ENCODE measurements at regions not wholly inside any gene's neighbourhood (a gene's known extent, or its start where the extent isn't known, plus 50 kb on each side); places are given as distances from the start of the nearest gene placed in this dataset.
"Not testable (repeated sequence)": the region's sequence is repeated elsewhere in the genome, so short reads cannot be mapped to it uniquely, and the experiment has no call there.

- DNase-seq = no peak
These were observed 372.1 kb upstream of the FAR2 start for GRCh38 chr12:28776913-28777422.

- no peak for DNase-seq
These were observed 371.3 kb upstream of the FAR2 start for GRCh38 chr12:28777603-28778365.

- DNase-seq = no peak
These were observed 369.0 kb upstream of the FAR2 start for GRCh38 chr12:28780096-28780495.

GRCh38 chr12:28780960-28781359 lies 368.1 kb upstream of the FAR2 start:
- no peak for DNase-seq

GRCh38 chr12:28781671-28782652 lies 367.1 kb upstream of the FAR2 start:
- no peak for DNase-seq

- no peak for DNase-seq
These were observed 366.3 kb upstream of the FAR2 start for GRCh38 chr12:28782812-28783211.

- DNase-seq = no peak
These were observed 361.9 kb upstream of the FAR2 start for GRCh38 chr12:28787151-28787550.

- DNase-seq = not testable (repeated sequence)
These were observed 360.8 kb upstream of the FAR2 start for GRCh38 chr12:28788256-28788655.

- no peak for DNase-seq
These were observed 355.4 kb upstream of the FAR2 start for GRCh38 chr12:28793581-28794151.

- no peak for DNase-seq
These were observed 354.9 kb upstream of the FAR2 start for GRCh38 chr12:28794211-28794610.

- DNase-seq = no peak
These were observed 354.3 kb upstream of the FAR2 start for GRCh38 chr12:28794786-28795185.

- DNase-seq = no peak
These were observed 353.8 kb upstream of the FAR2 start for GRCh38 chr12:28795311-28795710.

- DNase-seq = no peak
These were observed 349.7 kb upstream of the FAR2 start for GRCh38 chr12:28799348-28799747.

- no peak for DNase-seq
These were observed 348.9 kb upstream of the FAR2 start for GRCh38 chr12:28800129-28800528.

- DNase-seq = no peak
These were observed 346.2 kb upstream of the FAR2 start for GRCh38 chr12:28802706-28803438.

- DNase-seq = no peak
These were observed 341.5 kb upstream of the FAR2 start for GRCh38 chr12:28807535-28807934.

- no peak for DNase-seq
These were observed 337.6 kb upstream of the FAR2 start for GRCh38 chr12:28811457-28811856.

GRCh38 chr12:28814246-28814645 lies 334.8 kb upstream of the FAR2 start:
- DNase-seq = no peak

GRCh38 chr12:28817524-28817923 lies 331.6 kb upstream of the FAR2 start:
- DNase-seq = no peak

GRCh38 chr12:28824193-28824846 lies 324.8 kb upstream of the FAR2 start:
- no peak for DNase-seq

- DNase-seq = no peak
These were observed 324.2 kb upstream of the FAR2 start for GRCh38 chr12:28824849-28825248.

GRCh38 chr12:28826766-28827165 lies 322.3 kb upstream of the FAR2 start:
- no peak for DNase-seq

All from SW 1271 (cell line).